Pulmonary artery endothelial cell (primary cell): ENCODE measurements at regions not wholly inside any gene's neighbourhood (a gene's known extent, or its start where the extent isn't known, plus 50 kb on each side); places are given as distances from the start of the nearest gene placed in this dataset.
"Not testable (repeated sequence)": the region's sequence is repeated elsewhere in the genome, so short reads cannot be mapped to it uniquely, and the experiment has no call there.

Source experiments
- DNase-seq: peaks from one replicate; pipeline ENCODE4 v3.0.0-alpha.2; 2011; ENCODE audit warnings: low read depth, low spot score

- not testable (repeated sequence) for DNase-seq
Measured at GRCh38 chr5:29190398-29190797, 2003.1 kb upstream of the CDH6 start.

DNA sequence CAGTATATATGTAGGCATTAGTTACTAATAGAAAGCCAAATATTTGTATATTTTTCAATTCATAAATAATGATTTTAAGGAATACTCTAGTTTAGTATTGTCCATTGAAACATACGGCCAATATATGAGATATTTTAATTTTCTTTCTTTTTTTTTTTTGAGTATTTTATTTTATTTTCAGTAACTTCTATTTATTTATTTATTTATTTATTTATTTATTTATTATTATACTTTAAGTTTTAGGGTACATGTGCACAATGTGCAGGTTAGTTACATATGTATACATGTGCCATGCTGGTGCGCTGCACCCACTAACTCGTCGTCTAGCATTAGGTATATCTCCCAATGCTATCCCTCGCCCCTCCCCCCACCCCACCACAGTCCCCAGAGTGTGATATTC lies 2007.1 kb upstream of the CDH6 start:
- not testable (repeated sequence) for DNase-seq

DNA sequence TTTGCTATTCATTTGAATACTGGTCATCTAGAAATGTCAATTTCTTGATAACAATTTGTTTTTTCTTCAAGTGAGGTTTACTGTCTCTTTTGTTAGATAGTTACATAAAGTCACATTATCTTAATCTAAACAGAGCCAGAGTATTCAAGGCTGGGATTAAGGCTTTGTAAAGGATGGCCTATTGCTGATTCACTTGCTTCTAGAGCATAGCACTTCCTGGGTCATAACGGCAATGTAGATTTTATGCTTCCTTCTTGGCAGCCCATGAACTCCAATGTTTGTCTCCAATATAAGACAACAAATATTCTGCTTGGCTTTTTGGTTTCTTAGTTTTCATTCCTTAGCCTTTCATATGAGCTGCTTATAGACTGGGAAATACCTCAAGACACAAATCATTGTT lies 2007.9 kb upstream of the CDH6 start:
- no peak for DNase-seq

DNA sequence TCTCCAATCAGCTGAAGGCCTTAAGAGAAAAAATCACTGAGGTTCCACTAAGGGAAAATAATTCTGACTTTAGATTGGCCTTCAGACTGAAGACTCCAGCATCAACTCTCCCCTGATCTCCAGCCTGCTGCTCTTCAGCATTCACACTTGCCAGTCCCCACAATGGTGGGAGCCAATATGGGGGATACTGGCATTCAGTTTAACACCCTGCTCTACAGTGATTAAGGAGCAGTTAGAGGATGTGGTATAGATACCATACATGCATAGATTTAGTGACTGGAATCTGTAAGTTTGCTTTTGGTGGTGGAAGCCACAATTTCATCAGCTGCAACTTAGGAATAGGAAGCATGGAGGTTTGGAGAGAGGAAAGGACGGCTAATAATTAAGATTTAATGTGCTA lies 2017.7 kb upstream of the CDH6 start:
- no peak for DNase-seq

- DNase-seq: no peak
Measured at GRCh38 chr5:29170599-29170998, 2022.9 kb upstream of the CDH6 start.

DNA sequence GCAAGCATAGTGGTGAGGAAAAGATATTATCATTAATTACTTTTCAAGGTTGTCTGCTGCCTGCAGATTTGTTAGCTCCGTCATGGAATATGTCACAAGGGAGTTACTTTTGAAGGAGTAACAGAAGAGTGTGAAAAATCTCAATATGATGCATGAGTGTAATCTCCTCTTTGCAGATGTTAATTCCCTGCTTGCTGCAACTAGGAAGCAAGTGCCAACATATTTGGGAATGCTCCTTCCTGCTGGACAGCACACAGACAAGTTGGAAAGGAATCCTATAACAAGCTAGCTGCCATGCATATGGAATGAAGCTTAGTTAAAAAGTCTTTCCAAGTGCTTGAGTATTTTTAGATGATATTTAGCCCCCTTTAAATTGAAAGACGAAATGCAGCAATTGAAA lies 2023.6 kb upstream of the CDH6 start:
- DNase-seq: no peak

DNA sequence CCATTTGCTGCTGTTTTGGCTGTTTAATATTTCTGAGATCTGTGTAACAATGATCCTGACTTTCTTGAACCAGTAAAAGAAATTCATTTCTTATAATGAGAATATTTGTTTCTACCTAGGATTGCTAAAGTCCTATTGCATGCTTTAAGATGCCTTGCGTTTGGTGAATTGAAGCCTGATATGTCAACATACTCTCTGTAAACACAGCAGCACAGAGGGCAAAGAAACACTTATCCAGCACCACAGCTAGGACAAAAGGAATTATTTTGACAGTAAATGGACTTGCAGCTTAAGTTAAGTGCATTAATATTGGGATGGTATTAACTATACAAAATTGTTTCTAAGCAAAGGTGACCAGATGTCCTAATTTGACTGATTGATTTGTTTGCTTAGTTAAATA lies 2031.2 kb upstream of the CDH6 start:
- DNase-seq: no peak

DNA sequence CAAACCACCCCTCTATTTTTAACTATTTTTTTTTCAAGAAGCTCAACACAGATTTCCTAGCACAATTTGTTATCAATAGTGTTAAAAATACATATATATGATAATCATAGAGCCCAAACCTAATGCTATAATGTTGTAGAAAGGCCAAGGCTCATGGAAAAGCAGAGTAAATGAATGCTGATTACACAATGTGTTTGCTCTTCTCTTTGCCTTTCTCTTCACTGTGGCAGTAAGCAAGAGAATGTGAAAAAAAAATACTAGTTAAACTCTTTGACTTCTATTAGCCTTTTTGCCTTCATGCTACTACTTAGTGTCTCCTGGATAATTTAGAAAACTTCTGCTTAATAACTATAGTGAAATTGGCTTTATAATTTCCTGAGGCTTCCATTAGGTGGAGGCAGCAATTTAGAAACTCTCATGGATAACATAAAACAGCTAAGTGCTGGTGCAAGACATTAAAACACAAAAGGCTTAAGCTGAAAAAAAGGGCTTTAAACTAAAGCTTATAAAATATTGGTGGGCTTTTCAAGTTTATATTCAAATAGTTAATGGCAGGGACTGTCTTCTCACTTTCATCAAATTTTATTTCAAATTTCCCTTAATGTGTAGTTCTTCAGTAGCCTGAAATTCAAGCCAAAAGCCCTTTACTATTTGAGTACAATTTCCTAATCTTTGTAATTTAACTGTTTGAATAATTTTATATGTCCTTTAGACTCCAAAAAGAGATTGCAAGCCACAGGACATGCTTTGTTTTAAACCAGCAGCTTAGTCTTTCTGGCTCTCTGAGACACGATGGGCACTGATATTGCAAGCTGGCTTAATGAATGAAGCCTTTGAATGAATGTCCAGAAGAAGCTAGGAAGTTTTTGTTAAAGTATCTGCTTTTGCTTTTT lies 2031.8 kb upstream of the CDH6 start:
- no peak for DNase-seq

- DNase-seq: no peak
Measured at GRCh38 chr5:29157975-29158374, 2035.5 kb upstream of the CDH6 start.

GRCh38 chr5:29150840-29151239 lies 2042.6 kb upstream of the CDH6 start:
- no peak for DNase-seq

DNA sequence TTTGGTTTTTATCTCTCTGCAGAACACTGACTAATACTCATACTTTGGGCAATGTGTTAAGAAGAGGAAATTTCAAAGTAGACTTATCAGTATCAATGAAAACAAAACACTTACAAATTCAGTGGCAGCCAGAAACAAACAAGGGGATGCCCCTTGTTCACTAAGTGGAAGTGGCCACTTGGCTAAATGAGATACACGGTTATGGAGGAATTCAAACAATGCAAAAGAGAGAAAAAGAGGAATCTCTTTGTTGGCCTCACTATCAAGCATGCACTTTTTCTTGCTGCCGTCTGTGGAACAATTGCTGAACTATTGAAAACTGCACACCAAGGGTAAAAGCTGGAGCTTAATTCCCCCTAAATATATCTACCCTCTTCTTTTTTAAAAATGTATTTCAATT lies 2044.9 kb upstream of the CDH6 start:
- DNase-seq: no peak

- no peak for DNase-seq
Measured at GRCh38 chr5:29148073-29148472, 2045.4 kb upstream of the CDH6 start.

DNA sequence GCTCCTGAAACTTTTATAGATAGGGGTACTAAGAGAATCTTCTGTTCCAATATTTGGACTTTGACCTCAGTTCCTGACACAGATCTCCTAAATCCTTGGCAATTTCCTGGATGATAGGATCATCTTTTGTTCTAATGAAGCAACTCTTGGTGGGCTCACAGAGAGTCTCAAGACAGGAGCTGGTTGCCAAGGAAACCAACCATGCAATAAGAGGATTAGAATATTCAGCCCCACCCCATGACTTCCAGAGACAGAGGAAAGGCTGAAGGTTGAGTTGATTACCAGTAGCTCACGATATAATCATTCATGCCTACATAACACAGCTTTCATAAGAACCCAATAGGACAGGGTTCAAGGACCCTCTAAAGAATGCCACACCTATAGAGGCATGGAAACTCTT lies 2050.2 kb upstream of the CDH6 start:
- DNase-seq: no peak

DNA sequence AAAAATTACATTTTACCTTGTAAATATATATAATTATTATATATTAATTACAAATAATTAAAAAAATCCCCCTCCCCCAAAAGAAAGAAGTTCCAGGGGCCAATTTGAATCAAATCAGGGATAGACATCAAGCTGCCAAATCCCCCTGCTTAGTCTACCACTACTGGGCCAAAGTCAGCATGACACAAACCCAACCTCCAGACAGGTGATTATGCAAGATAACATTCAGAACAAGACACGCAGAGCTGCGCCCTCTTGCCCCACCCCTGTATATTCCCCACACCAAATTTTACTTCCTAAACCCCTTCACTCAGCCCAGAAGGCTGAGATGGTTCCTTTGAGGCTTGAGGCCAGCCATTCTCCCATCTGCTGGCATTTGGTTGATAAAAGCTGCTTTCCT lies 2059.1 kb upstream of the CDH6 start:
- DNase-seq: no peak

- no peak for DNase-seq
Measured at GRCh38 chr5:29131285-29131684, 2062.2 kb upstream of the CDH6 start.

DNA sequence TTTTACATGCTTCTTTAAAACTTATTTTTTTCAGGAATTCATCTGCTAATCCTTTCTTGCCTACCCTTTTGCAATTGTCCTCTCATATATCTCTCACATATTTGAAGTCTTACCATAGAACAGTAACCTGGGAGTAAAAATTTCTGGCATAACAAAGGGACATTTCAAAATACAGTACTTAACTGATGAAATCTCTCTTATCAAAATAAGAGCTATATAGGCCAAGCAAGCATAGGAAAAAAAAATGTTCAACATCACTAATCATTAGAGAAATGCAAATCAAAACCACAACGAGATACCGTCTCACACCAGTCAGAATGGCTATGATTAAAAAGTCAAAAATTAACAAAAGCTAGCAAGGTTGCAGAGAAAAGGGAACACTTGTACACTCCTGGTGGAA lies 2062.7 kb upstream of the CDH6 start:
- DNase-seq: no peak

GRCh38 chr5:29127524-29128156 lies 2065.8 kb upstream of the CDH6 start:
- DNase-seq: not testable (repeated sequence)

DNA sequence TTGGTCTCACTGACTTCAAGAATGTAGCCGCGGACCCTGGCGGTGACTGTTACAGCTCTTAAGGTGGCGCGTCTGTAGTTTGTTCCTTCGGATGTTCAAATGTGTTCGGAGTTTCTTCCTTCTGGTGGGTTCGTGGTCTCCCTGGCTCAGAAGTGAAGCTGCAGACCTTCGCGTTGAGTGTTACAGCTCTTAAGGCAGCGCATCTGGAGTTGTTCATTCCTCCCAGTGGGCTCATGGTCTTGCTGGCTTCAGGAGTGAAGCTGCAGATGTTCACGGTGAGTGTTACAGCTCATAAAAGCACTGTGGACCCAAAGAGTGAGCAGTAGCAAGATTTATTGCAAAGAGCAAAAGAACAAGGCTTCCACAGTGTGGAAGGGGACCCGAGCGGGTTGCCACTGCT lies 2067.0 kb upstream of the CDH6 start:
- not testable (repeated sequence) for DNase-seq

DNA sequence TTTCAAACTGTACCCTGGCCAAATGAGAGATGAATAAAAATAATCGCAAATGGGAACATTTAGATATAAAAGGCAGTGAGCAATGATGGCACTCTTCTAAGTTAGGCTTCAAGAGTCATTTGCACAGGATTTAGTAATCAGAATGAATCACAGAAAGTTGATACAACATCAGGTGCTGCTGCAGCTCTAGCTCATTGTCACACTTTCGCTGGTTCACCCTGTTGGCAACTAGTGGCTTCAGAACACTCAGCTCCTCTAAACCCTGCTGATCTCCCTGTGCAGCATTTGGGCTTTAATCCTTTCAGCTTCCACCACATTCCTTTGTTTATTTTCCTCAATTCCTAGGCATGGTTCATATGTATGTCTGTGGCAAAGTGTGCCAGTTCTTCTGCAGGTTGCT lies 2071.2 kb upstream of the CDH6 start:
- DNase-seq: no peak

DNA sequence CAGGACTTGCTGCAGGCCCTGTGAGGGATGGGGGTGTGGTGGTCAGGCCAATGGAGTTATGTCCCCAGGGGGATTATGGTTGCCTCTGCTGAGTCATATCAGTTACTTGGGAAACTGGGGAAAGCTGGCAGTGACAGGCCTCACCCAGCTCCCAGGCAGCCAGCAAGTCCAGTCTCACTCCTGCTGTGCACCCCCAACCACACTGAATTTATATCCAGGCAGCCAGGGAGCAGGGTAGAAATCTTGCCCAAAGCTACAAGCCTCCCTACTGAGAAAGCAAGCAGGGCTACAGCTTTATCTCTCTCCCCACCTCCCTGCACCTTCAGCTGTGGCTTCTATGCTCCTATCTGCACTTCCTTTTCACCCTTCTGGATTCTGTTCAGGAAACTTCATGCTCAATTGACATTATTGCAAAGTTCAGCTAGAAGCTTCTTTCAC lies 2076.0 kb upstream of the CDH9 start:
- DNase-seq: no peak

- no peak for DNase-seq
Measured at GRCh38 chr5:29113516-29113915, 2075.1 kb upstream of the CDH9 start.

- no peak for DNase-seq
Measured at GRCh38 chr5:29099585-29099984, 2061.2 kb upstream of the CDH9 start.

DNA sequence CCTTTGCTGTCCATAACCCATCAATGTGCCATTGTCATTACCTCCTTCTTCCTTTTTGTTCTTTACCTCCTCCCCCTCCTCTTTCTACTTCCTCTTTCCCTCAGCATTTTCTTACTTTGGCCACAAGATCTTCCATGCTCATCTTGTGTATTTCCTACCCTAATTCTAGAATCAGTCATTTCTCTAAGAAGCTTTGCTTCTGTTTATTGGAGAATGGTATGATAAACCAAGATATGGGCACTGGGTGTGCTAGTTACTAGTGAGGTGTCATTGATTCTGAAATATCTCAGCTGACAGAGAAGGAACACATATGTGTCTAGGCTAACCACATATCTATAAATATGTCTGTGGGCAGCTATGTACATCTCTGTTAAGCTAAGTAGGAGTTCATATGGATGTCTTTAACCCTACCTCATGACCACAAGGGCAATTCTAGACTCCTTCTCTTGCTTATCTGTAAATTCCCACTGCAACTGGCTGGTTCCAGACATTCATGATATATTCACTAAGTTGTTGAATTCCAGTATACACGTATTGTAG lies 2051.3 kb upstream of the CDH9 start:
- DNase-seq: no peak
